Retinal pigment epithelial cell (primary cell): ENCODE measurements at regions not wholly inside any gene's neighbourhood (a gene's known extent, or its start where the extent isn't known, plus 50 kb on each side); places are given as distances from the start of the nearest gene placed in this dataset.

Experiments used
- DNase-seq: peaks from one replicate; pipeline ENCODE4 v3.0.0-alpha.2; 2010; ENCODE audit warnings: low read depth
- H3K4me3 ChIP-seq: 2 replicates; pipeline ENCODE4 v1.5.1; 2011; ENCODE audit warnings: mild to moderate bottlenecking, low read length, control low read depth, moderate library complexity
- CTCF ChIP-seq: conservative IDR thresholded peaks from 2 replicates; pipeline ENCODE4 v1.5.1; 2011; ENCODE audit warnings: low read depth, low read length, control low read depth, inconsistent platforms

- no peak overlapping the region for H3K4me3 ChIP-seq
- TF ChIP-seq CTCF: no peak
- no peak for DNase-seq
These were observed 199.9 kb downstream of the PIK3R1 start for GRCh38 chr5:68415177-68416085.

- DNase-seq: no peak
- TF ChIP-seq CTCF: no peak
- no peak overlapping the region for H3K4me3 ChIP-seq
These were observed 201.2 kb downstream of the PIK3R1 start for GRCh38 chr5:68416714-68417113.

- H3K4me3 ChIP-seq: no peak overlapping the region
- DNase-seq: peak; percentile 40
- no peak for TF ChIP-seq CTCF
These were observed 202.6 kb downstream of the PIK3R1 start for GRCh38 chr5:68418201-68418600.

GRCh38 chr5:68418680-68419079, 203.1 kb downstream of the PIK3R1 start:
- no peak for TF ChIP-seq CTCF
- no peak for DNase-seq
- H3K4me3 ChIP-seq: no peak overlapping the region

- no peak overlapping the region for H3K4me3 ChIP-seq
- TF ChIP-seq CTCF: no peak
- DNase-seq: no peak
These were observed 203.6 kb downstream of the PIK3R1 start for GRCh38 chr5:68419081-68419636.

GRCh38 chr5:68419637-68420452, 204.3 kb downstream of the PIK3R1 start:
- peak; percentile 25 for DNase-seq
- no peak for TF ChIP-seq CTCF
- H3K4me3 ChIP-seq: no peak overlapping the region
